OCI-LY1 (cell line): ENCODE measurements at regions not wholly inside any gene's neighbourhood (a gene's known extent, or its start where the extent isn't known, plus 50 kb on each side); places are given as distances from the start of the nearest gene placed in this dataset.

ENCODE experiments used
- EZH2 ChIP-seq: fragments of 200-600 bp; sonication (generic), shearing (Covaris generic); IDR thresholded peaks from 2 replicates; pipeline ENCODE4 v1.8.0; 2017; ENCODE audit warnings: borderline replicate concordance, mixed run types, mild to moderate bottlenecking, antibody characterized with exemption, low read length, moderate library complexity, mixed read lengths
- TF ChIP-seq, protein P1 (sequence below): fragments of 200-600 bp; sonication (generic), shearing (Covaris generic); IDR thresholded peaks from 2 replicates; pipeline ENCODE4 v1.5.1; 2017; ENCODE audit warnings: mild to moderate bottlenecking, antibody characterized with exemption, low read length, moderate library complexity, mixed read lengths

DNA sequence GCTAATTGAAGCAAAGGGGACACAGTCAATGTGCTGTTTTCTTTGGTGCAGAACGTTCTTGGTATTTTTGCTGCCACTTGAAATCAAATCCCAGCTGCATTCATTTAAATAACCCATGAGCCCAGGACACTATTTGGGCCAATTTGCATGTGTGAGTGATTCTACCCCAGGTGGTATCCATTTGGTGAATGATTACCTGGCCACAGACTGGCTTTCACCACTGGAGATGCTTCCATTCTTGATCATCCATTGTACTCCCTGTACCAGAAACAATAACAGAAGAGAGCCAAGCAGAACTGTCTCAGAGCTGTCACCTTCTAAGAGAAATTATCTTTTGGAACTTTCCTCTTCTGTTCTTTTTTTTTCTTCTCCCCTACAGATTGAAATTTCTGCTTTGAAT, 139.7 kb upstream of the RARB start:
- TF ChIP-seq, protein P1, sequence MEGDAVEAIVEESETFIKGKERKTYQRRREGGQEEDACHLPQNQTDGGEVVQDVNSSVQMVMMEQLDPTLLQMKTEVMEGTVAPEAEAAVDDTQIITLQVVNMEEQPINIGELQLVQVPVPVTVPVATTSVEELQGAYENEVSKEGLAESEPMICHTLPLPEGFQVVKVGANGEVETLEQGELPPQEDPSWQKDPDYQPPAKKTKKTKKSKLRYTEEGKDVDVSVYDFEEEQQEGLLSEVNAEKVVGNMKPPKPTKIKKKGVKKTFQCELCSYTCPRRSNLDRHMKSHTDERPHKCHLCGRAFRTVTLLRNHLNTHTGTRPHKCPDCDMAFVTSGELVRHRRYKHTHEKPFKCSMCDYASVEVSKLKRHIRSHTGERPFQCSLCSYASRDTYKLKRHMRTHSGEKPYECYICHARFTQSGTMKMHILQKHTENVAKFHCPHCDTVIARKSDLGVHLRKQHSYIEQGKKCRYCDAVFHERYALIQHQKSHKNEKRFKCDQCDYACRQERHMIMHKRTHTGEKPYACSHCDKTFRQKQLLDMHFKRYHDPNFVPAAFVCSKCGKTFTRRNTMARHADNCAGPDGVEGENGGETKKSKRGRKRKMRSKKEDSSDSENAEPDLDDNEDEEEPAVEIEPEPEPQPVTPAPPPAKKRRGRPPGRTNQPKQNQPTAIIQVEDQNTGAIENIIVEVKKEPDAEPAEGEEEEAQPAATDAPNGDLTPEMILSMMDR: no peak
- TF ChIP-seq EZH2: no peak
